Esophagus squamous epithelium (tissue), 5 donors: ENCODE measurements at regions not wholly inside any gene's neighbourhood (a gene's known extent, or its start where the extent isn't known, plus 50 kb on each side); places are given as distances from the start of the nearest gene placed in this dataset.

Source experiments
- DNase-seq: peaks from one replicate; lab custom pipeline; 2025; lab: John Stamatoyannopoulos, UW
- H3K27ac ChIP-seq, 4 donors: fragments of 200-600 bp; sonication (generic); one replicate each; pipeline ENCODE4 v1.5.1; 2016 to 2019; ENCODE audit warnings: mild to moderate bottlenecking in 1 of 4
- H3K27me3 ChIP-seq, 4 donors: fragments of 200-600 bp; sonication (generic); 1 replicate in 3 of 4; 2 replicates in 1 of 4; pipeline versions ENCODE4 v1.5.1 to v1.6.0; 2017 to 2021; ENCODE audit warnings: antibody characterized with exemption in 1 of 4
- H3K36me3 ChIP-seq, 3 donors: fragments of 200-600 bp; sonication (generic); one replicate each; pipeline ENCODE4 v1.5.1; 2016 to 2019
- H3K4me1 ChIP-seq, 3 donors: fragments of 200-600 bp; sonication (generic); one replicate each; pipeline ENCODE4 v1.5.1; 2017 to 2019
- H3K4me3 ChIP-seq, 4 donors: fragments of 200-600 bp; sonication (generic); 1 replicate in 3 of 4; 2 replicates in 1 of 4; pipeline ENCODE4 v1.5.1; 2016 to 2019; ENCODE audit warnings: mild to moderate bottlenecking in 2 of 4, moderate library complexity in 1 of 4
- H3K9me3 ChIP-seq, 3 donors: fragments of 200-600 bp; sonication (generic); one replicate each; pipeline ENCODE4 v1.5.1; 2016 to 2019
- CTCF ChIP-seq, 6 experiments: fragments of 450-650 bp in 4 of 6; fragments of 200-600 bp in 2 of 6; sonication (generic) in 2 of 6; IDR thresholded peaks; one replicate each; pipeline ENCODE4 v1.5.1; 2016 to 2019; ENCODE audit warnings: antibody characterized with exemption in 6 of 6, mild to moderate bottlenecking in 4 of 6, moderate library complexity in 4 of 6
- POLR2A ChIP-seq, 4 donors: fragments of 450-650 bp; IDR thresholded peaks; one replicate each; pipeline ENCODE4 v1.6.1; 2017; ENCODE audit warnings: antibody characterized with exemption in 4 of 4, mild to moderate bottlenecking in 4 of 4, moderate library complexity in 3 of 4
- WGBS, 2 donors: methylation state at CpG; one replicate each; pipeline ENCODE4 v1.1.5; 2018; 5-methylcytosine and 5-hydroxymethylcytosine counted together
- intact Hi-C: fragments of 100-400 bp; cut with DNase I; formaldehyde crosslinking; loops from one replicate; pipeline ENCODE4 v1.15.0; 2022
- donor health status: DM: yes; HTN: yes; CAD: no.

DNA sequence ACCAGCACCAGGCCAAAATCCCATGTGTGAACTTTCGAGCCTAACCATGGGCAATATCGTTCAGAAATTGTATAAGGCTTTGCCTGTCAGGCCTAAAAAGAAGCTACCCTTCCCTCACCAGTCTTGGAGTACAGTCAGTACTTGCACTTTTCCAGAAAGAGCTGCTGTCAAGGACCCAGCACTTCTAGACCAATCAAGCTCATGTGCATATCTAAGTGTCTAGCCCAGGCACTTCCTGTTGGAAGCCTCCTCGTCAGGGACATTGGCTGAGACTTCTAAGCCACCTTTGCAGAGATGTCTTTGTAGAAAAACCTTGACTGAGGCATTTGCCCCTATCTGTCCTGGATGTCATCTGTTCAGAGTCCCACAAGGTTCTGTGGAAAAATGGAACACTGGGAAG is 1930.5 kb downstream of the EFNA5 start:
- no peak overlapping the region for H3K27ac ChIP-seq
- H3K4me1 ChIP-seq = no peaks in the 10 kb centered on the region
- no peak for DNase-seq
- H3K4me3 ChIP-seq = no peak overlapping the region
- 54 to 66% methylated on average over 3 of the region's 3 CpGs for WGBS, 2 donors
- intact Hi-C loops = no loop called here
- H3K36me3 ChIP-seq = no peaks in the 10 kb centered on the region
- H3K9me3 ChIP-seq = peaks cover 0 to 3% (median 0%) of the 10 kb centered on the region in 3 donors
- no peak for TF ChIP-seq POLR2A (IDR thresholded peaks at IDR 0.05)
- no peak for TF ChIP-seq CTCF (IDR thresholded peaks at IDR 0.05)
- no peaks in the 10 kb centered on the region for H3K27me3 ChIP-seq

GRCh38 chr5:105739732-105740131 is 1931.0 kb downstream of the EFNA5 start:
- H3K9me3 ChIP-seq = peaks cover 0 to 3% (median 0%) of the 10 kb centered on the region in 3 donors
- H3K27me3 ChIP-seq = no peaks in the 10 kb centered on the region
- no peak for DNase-seq
- no peak overlapping the region for H3K27ac ChIP-seq
- TF ChIP-seq CTCF (IDR thresholded peaks at IDR 0.05) (no peak), POLR2A (IDR thresholded peaks at IDR 0.05) (no peak)
- H3K4me3 ChIP-seq = no peak overlapping the region
- intact Hi-C loops = no loop called here
- H3K36me3 ChIP-seq = no peaks in the 10 kb centered on the region
- no peaks in the 10 kb centered on the region for H3K4me1 ChIP-seq

DNA sequence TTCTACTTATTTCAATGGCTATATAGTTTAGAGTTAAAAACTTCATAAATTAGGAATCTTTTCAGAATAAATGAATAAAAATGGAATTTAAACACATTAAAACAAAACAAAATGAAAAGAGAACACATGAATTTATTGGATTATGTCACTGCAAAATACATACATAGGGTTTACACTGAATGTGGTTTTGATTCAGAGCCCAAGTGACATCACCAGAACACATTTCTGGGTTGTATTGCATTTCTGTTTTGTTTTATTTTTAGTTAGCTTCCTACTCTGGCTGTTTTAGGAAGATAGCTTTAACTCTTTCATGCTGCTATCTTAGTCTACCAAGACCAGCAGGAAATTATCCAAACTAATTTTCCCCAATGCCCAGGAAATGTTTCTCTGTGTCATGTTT is 1935.0 kb downstream of the EFNA5 start:
- Histone ChIP-seq H3K4me3 (no peak overlapping the region), H3K27me3 (no peaks in the 10 kb centered on the region), H3K36me3 (no peaks in the 10 kb centered on the region), H3K4me1 (no peaks in the 10 kb centered on the region), H3K9me3 (no peaks in the 10 kb centered on the region), H3K27ac (no peak overlapping the region)
- intact Hi-C loops = no loop called here
- DNase-seq = no peak
- TF ChIP-seq POLR2A (IDR thresholded peaks at IDR 0.05) = no peak
- TF ChIP-seq CTCF (IDR thresholded peaks at IDR 0.05) = no peak

GRCh38 chr5:105730982-105731381 is 1939.8 kb downstream of the EFNA5 start:
- H3K27ac ChIP-seq = no peak overlapping the region
- peaks cover 0 to 5% (median 0%) of the 10 kb centered on the region in 3 donors for H3K9me3 ChIP-seq
- no peak for TF ChIP-seq POLR2A (IDR thresholded peaks at IDR 0.05)
- TF ChIP-seq CTCF (IDR thresholded peaks at IDR 0.05) = no peak
- no peaks in the 10 kb centered on the region for H3K4me1 ChIP-seq
- no peaks in the 10 kb centered on the region for H3K36me3 ChIP-seq
- no peaks in the 10 kb centered on the region for H3K27me3 ChIP-seq
- 48 to 56% methylated on average over 1 of the region's 1 CpG for WGBS, 2 donors
- no peak overlapping the region for H3K4me3 ChIP-seq
- intact Hi-C loops = no loop called here
- DNase-seq = no peak

GRCh38 chr5:105726093-105726492 is 1944.6 kb downstream of the EFNA5 start:
- intact Hi-C loops = no loop called here
- Histone ChIP-seq H3K36me3 (no peaks in the 10 kb centered on the region), H3K9me3 (peaks cover 0 to 19% (median 0%) of the 10 kb centered on the region in 3 donors), H3K27ac (no peak overlapping the region), H3K27me3 (no peaks in the 10 kb centered on the region), H3K4me3 (no peak overlapping the region), H3K4me1 (no peaks in the 10 kb centered on the region)
- 60% methylated on average over 1 of the region's 4 CpGs; no CpG with 5 or more reads in 1 of the 2 donors for WGBS, 2 donors
- DNase-seq = no peak
- no peak for TF ChIP-seq CTCF (IDR thresholded peaks at IDR 0.05)
- no peak for TF ChIP-seq POLR2A (IDR thresholded peaks at IDR 0.05)
